HL-60 (cell line): ENCODE measurements at regions not wholly inside any gene's neighbourhood (a gene's known extent, or its start where the extent isn't known, plus 50 kb on each side); places are given as distances from the start of the nearest gene placed in this dataset.

Source experiments
- DNase-seq, 2 experiments: peaks; one replicate each; pipeline ENCODE4 v3.0.0-alpha.2; 2010 to 2020; ENCODE audit warnings: low read depth in 1 of 2, low spot score in 1 of 2
- H3K27ac ChIP-seq: fragments of 250-450 bp; sonication (Bioruptor Pico); replicated peaks from 2 replicates; pipeline ENCODE4 v1.5.1; 2020; ENCODE audit warnings: mild to moderate bottlenecking, moderate library complexity
- H3K27me3 ChIP-seq: fragments of 250-450 bp; sonication (Bioruptor Pico); 2 replicates; pipeline ENCODE4 v1.5.1; 2021; ENCODE audit warnings: mild to moderate bottlenecking, moderate library complexity; ENCODE audit not compliant: insufficient read depth, poor library complexity, severe bottlenecking
- H3K4me3 ChIP-seq: replicated peaks from 2 replicates; pipeline ENCODE4 v1.5.1; 2011; ENCODE audit warnings: mild to moderate bottlenecking, control low read depth, low read length; ENCODE audit not compliant: insufficient read depth
- CTCF ChIP-seq: IDR thresholded peaks from one replicate; pipeline ENCODE4 v1.5.1; 2011; ENCODE audit warnings: low read length, control low read depth, inconsistent platforms; ENCODE audit not compliant: insufficient read depth
- GABPA ChIP-seq: IDR thresholded peaks from 2 replicates; pipeline ENCODE4 v1.6.1; 2012; ENCODE audit warnings: low read depth
- POLR2AphosphoS5 ChIP-seq: IDR thresholded peaks from 2 replicates; pipeline ENCODE4 v1.6.1; 2012; ENCODE audit warnings: low read depth
- REST ChIP-seq: IDR thresholded peaks from 2 replicates; pipeline ENCODE4 v1.6.1; 2012; ENCODE audit warnings: low read depth; ENCODE audit not compliant: insufficient replicate concordance
- SPI1 ChIP-seq: IDR thresholded peaks from 2 replicates; pipeline ENCODE4 v1.6.1; 2012; ENCODE audit warnings: low read depth, mild to moderate bottlenecking, borderline replicate concordance

GRCh38 chr20:24870881-24871280 lies 78.2 kb upstream of the CST7 start:
- H3K27me3 ChIP-seq = peaks cover 10% of the 10 kb centered on the region
- H3K27ac ChIP-seq = no peak overlapping the region
- H3K4me3 ChIP-seq = no peak overlapping the region
- DNase-seq = no peak
- TF ChIP-seq SPI1 (no peak), GABPA (no peak), CTCF (no peak), POLR2AphosphoS5 (no peak), REST (no peak)

GRCh38 chr20:24871480-24872213 lies 77.4 kb upstream of the CST7 start:
- no peak for DNase-seq
- Histone ChIP-seq H3K27ac (no peak overlapping the region), H3K4me3 (no peak overlapping the region), H3K27me3 (peaks cover 10% of the 10 kb centered on the region)
- TF ChIP-seq SPI1 (no peak), POLR2AphosphoS5 (no peak), REST (no peak), CTCF (no peak), GABPA (no peak)

- Histone ChIP-seq H3K27me3 (peaks cover 10% of the 10 kb centered on the region), H3K4me3 (no peak overlapping the region), H3K27ac (no peak overlapping the region)
- no peak for DNase-seq
- TF ChIP-seq GABPA = no peak
- no peak for TF ChIP-seq POLR2AphosphoS5
- no peak for TF ChIP-seq REST
- no peak for TF ChIP-seq CTCF
- TF ChIP-seq SPI1 = no peak
These were observed 76.6 kb upstream of the CST7 start for GRCh38 chr20:24872291-24873024.
